Loucy (cell line): ENCODE measurements at regions not wholly inside any gene's neighbourhood (a gene's known extent, or its start where the extent isn't known, plus 50 kb on each side); places are given as distances from the start of the nearest gene placed in this dataset.

Source experiments
- H2AFZ ChIP-seq: fragments of 200-600 bp; sonication (generic); 2 replicates; pipeline ENCODE4 v1.6.0; 2016; ENCODE audit warnings: antibody characterized with exemption, mild to moderate bottlenecking, low read length, moderate library complexity
- H3F3A ChIP-seq: fragments of 200-600 bp; 2 replicates; pipeline ENCODE4 v1.6.0; 2016; ENCODE audit warnings: antibody characterized with exemption, low read depth, mild to moderate bottlenecking
- H3K27me3 ChIP-seq: fragments of 200-600 bp; sonication (generic); 2 replicates; pipeline ENCODE4 v1.6.1; 2014; ENCODE audit warnings: low read length, mild to moderate bottlenecking; ENCODE audit not compliant: insufficient read depth, poor library complexity, severe bottlenecking
- H3K36me3 ChIP-seq: fragments of 200-600 bp; sonication (generic); 2 replicates; pipeline ENCODE4 v1.6.1; 2016; ENCODE audit warnings: low read length; ENCODE audit not compliant: insufficient read depth
- H3K4me1 ChIP-seq: fragments of 200-600 bp; sonication (generic); 2 replicates; pipeline ENCODE4 v1.5.1; 2014; ENCODE audit warnings: low read length, mild to moderate bottlenecking; ENCODE audit not compliant: insufficient read depth, poor library complexity, severe bottlenecking
- H3K4me2 ChIP-seq: fragments of 200-600 bp; sonication (generic); 2 replicates; pipeline ENCODE4 v1.6.0; 2014; ENCODE audit warnings: antibody characterized with exemption, low read length, low read depth, mild to moderate bottlenecking; ENCODE audit not compliant: poor library complexity, severe bottlenecking
- H3K4me3 ChIP-seq: fragments of 200-600 bp; sonication (generic); 2 replicates; pipeline ENCODE4 v1.5.1; 2014; ENCODE audit warnings: low read length, mild to moderate bottlenecking, mixed read lengths; ENCODE audit not compliant: poor library complexity, severe bottlenecking
- H3K79me2 ChIP-seq: fragments of 200-600 bp; sonication (generic); 2 replicates; pipeline ENCODE4 v1.6.1; 2014; ENCODE audit warnings: low read length; ENCODE audit not compliant: insufficient read depth
- H3K9ac ChIP-seq: fragments of 200-600 bp; sonication (generic); 2 replicates; pipeline ENCODE4 v1.6.0; 2014; ENCODE audit warnings: mild to moderate bottlenecking, low read depth, low read length, moderate library complexity; ENCODE audit not compliant: poor library complexity, severe bottlenecking
- H3K9me2 ChIP-seq: fragments of 200-600 bp; sonication (generic); replicated peaks from 2 replicates; pipeline ENCODE4 v1.6.1; 2016; ENCODE audit warnings: low read depth, low read length, mixed read lengths
- H3K9me3 ChIP-seq: fragments of 200-600 bp; sonication (generic); 2 replicates; pipeline ENCODE4 v1.6.1; 2014; ENCODE audit warnings: mild to moderate bottlenecking, antibody characterized with exemption, low read length, low read depth; ENCODE audit not compliant: insufficient read depth
- H4K20me1 ChIP-seq: fragments of 200-600 bp; sonication (generic); 2 replicates; pipeline ENCODE4 v1.6.0; 2014; ENCODE audit warnings: antibody characterized with exemption, low read length, mild to moderate bottlenecking; ENCODE audit not compliant: insufficient read depth, poor library complexity, severe bottlenecking
- CTCF ChIP-seq: fragments of 200-600 bp; sonication (generic); conservative IDR thresholded peaks from 2 replicates; pipeline ENCODE4 v1.5.1; 2014; ENCODE audit warnings: mild to moderate bottlenecking, antibody characterized with exemption, low read length
- EZH2phosphoT487 ChIP-seq: fragments of 200-600 bp; IDR thresholded peaks from 2 replicates; pipeline ENCODE4 v1.6.1; 2018; ENCODE audit warnings: antibody characterized with exemption, mild to moderate bottlenecking, moderate library complexity, borderline replicate concordance

GRCh38 chr14:66000766-66001165 is 485.4 kb upstream of the CCDC196 start:
- no peaks in the 10 kb centered on the region for H4K20me1 ChIP-seq
- no peaks in the 10 kb centered on the region for H3K79me2 ChIP-seq
- no peaks in the 10 kb centered on the region for H3K9me2 ChIP-seq
- H3K9ac ChIP-seq = no peak overlapping the region
- no peak overlapping the region for H3K4me2 ChIP-seq
- H3K36me3 ChIP-seq = no peaks in the 10 kb centered on the region
- no peaks in the 10 kb centered on the region; the same call in 1 of the 2 replicates for H3K9me3 ChIP-seq
- no peaks in the 10 kb centered on the region for H3K4me1 ChIP-seq
- TF ChIP-seq CTCF (no peak), EZH2phosphoT487 (no peak)
- H3K4me3 ChIP-seq = no peak overlapping the region
- H3F3A ChIP-seq = no peaks in the 10 kb centered on the region
- H2AFZ ChIP-seq = no peak overlapping the region
- no peaks in the 10 kb centered on the region for H3K27me3 ChIP-seq

DNA sequence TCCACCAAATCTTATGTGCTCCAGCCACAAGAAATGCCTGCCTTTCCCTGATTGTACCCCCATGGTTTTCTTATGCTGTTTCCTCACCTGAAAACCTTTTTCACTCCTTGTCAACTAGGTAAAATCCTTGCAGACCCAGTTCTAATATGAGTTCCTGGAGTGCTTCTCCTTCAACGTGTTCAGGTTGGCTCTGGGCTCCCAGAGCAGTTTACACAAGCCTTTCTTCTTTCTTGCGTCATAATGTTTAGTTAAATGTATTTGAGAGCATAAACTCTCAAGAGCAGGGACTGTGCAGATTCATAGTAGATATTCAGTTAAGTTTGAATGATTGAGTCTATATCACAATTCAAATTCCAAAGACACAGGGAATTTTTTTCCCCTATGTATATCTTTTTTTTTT is 484.8 kb upstream of the CCDC196 start:
- H3K4me3 ChIP-seq = no peak overlapping the region
- H2AFZ ChIP-seq = no peak overlapping the region
- H3K79me2 ChIP-seq = no peaks in the 10 kb centered on the region
- no peaks in the 10 kb centered on the region for H3K4me1 ChIP-seq
- H3K9me2 ChIP-seq = no peaks in the 10 kb centered on the region
- no peak for TF ChIP-seq EZH2phosphoT487
- TF ChIP-seq CTCF = no peak
- H3K36me3 ChIP-seq = no peaks in the 10 kb centered on the region
- no peak overlapping the region for H3K4me2 ChIP-seq
- H3K9ac ChIP-seq = no peak overlapping the region
- no peaks in the 10 kb centered on the region; the same call in 1 of the 2 replicates for H3K9me3 ChIP-seq
- no peaks in the 10 kb centered on the region for H3K27me3 ChIP-seq
- H4K20me1 ChIP-seq = no peaks in the 10 kb centered on the region
- H3F3A ChIP-seq = no peaks in the 10 kb centered on the region

GRCh38 chr14:66003082-66003730 is 483.0 kb upstream of the CCDC196 start:
- no peaks in the 10 kb centered on the region for H4K20me1 ChIP-seq
- no peaks in the 10 kb centered on the region; the same call in 1 of the 2 replicates for H3K9me3 ChIP-seq
- H3F3A ChIP-seq = no peaks in the 10 kb centered on the region
- no peak for TF ChIP-seq CTCF
- TF ChIP-seq EZH2phosphoT487 = no peak
- H3K9ac ChIP-seq = no peak overlapping the region
- no peak overlapping the region for H3K4me2 ChIP-seq
- H3K36me3 ChIP-seq = no peaks in the 10 kb centered on the region
- H3K27me3 ChIP-seq = no peaks in the 10 kb centered on the region
- no peaks in the 10 kb centered on the region for H3K4me1 ChIP-seq
- H3K79me2 ChIP-seq = no peaks in the 10 kb centered on the region
- H3K9me2 ChIP-seq = no peaks in the 10 kb centered on the region
- no peak overlapping the region for H2AFZ ChIP-seq
- no peak overlapping the region for H3K4me3 ChIP-seq
